NCI-H526 treated with DMSO at 0.1 percent for 48 hours (cell line): ENCODE measurements at regions not wholly inside any gene's neighbourhood (a gene's known extent, or its start where the extent isn't known, plus 50 kb on each side); places are given as distances from the start of the nearest gene placed in this dataset.

Experiments
- DNase-seq: peaks from one replicate; lab custom pipeline; 2025; lab: John Stamatoyannopoulos, UW

DNA sequence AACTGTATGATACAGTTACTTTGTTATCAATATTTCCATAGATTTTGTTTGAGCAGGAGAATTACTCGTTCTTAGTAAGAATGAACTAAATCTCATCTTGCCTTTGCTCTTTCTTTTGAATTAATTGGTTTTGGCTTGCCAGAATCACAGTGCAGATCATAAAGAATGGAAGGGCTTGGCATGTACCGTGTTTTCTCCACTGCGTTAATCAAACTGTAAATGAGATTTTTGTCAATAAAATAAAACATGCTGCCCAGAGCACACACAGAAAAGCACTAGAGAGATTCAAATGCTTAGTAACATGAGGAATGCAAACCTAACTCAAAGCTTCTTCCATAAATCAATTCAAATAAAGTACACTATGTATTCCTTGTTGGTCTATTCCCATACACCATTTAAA, 229.6 kb upstream of the CDH2 start:
- no peak for DNase-seq

DNA sequence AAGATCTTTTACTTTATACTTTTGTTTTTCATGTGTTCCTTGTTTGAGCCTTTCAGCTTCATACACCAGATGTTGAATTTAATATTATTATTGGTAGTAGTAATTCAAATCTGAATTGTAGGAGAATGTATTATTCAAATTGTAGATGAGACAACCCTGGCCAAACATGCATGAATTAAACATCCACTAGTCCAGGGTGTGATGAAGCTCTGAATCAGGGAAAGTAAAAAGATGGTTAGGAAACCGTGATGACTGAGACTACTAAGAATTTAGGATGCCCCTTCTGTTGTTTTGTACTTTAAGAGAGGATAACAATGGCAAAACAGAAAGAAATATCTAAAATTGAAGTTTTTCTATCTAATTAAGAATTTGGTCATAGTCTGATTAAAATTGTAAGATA, 227.8 kb upstream of the CDH2 start:
- DNase-seq: no peak

DNA sequence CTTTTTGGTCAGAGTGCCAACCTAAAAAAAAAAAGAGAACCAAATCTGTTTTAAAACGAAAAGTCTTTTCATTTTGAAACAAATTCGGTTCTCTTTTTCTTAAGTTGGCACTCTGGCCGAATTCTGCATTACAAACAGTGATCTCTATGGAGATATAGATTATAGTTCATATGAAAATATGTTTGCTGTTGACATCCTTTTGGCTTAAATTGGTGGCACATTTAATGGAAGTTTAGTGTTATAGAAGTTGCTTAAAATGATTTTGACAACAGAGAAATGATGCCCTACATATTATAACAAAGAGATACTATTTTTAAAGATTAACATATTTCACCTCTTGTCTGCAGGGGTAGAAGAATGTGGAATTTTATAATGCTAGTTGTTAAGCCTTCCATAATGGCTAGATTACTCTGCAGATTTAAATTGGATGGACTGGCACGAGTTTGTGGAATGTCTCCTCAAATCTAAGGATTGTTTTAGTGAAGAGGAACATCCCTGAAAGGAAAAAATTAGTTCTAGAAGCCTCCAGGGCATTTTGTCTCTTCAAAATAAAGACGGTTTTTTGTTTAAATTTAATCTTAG, 222.9 kb upstream of the CDH2 start:
- no peak for DNase-seq

DNA sequence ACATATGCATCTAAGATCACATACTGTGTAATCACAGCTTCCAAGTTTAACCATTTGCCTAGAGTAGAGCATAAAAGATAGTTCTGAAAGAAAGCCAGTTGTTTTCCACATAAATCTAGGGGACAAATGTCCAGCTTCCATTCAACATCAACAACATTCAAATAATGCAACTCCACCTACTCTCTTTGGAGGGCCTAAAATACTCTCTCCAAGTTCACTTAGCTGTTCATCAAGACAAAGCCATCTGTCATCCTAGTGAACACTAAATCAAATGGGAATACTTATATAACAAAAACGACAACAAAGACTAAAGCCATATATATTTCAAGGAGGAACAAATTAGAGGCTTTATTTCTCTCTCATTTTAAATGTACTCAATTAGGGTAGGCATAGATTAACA, 221.5 kb upstream of the CDH2 start:
- no peak for DNase-seq

DNA sequence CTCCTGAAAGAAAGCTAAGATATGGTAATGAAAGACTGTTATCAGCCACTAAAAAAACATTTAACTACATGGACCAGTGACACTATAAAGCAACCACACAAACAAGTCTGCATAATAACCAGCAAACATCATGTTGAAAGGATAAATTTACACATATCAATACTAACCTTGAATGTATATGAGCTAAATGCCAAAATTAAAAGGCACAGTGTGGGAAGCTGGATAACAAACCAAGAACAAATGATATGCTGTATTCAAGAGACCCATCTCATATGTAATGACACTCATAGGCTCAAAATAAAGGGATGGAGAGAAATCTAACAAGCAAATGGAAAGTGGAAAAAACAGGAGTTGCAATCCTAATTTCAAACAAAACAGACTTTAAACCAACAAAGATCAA, 213.1 kb upstream of the CDH2 start:
- DNase-seq: no peak

DNA sequence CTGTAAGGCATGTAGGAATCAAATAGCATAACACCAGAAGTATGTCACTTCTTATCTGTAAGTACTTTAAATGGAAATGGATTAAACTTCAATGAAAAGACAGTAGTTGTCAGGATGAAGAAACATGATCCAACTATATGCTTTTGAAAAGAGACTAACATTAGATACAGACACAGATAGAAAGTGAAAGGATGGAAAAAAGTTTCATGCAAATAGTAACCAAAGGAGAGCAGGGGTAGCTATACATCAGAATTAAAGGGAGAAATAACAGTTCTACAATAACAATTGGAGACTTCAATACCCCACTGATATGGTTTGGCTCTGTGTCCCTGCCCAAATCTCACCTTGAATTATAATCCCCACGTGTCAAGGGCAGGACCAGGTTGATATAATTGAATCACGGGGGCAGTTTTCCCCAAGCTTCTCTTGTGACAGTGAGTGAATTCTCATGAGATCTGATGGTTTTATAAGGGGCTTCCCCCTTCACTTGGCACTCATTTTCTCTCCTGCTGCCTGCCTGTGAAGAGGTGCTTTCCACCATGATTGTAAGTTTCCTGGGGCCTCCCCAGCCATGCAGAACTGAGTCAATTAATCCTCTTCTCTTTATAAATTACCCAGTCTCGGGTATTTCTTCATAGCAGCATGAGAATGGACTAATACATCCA, 205.4 kb upstream of the CDH2 start:
- DNase-seq: no peak

DNA sequence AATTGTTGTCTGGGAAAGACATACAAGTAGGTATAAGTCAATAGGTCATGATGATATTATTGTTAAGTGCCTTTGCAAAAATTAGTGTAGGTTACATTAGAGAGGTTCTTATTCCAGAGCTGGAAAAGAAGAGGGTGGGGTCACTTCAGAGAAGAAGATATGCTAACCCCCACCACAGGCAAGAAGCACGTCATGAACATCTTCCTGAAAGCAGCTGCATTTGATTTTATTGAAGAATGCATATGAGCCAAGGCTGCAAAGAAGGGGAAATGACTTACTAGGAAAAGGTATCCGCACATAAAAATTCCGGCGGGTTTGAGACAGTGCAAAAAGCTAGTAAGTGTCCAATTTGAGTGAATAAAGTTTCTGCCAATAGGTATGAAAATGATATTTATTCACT, 195.3 kb upstream of the CDH2 start:
- no peak for DNase-seq

DNA sequence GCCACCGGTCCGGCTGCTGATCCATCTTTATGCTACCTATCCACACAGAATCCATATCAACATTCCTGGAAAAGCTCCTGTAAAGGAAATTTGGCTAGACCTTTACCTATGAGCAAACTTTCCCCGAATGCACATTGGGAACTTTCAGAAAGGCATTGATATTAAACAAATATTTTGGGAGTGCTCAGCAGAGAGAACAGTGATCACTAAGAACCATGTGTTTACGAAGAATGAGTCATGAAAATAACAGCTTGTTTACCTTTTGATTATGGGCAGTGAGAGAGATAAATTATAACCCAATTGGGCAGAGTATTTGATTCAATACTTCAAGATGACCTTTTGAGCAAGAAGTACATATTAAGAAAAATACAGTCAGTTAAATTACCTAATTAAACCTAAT, 189.7 kb upstream of the CDH2 start:
- DNase-seq: no peak

DNA sequence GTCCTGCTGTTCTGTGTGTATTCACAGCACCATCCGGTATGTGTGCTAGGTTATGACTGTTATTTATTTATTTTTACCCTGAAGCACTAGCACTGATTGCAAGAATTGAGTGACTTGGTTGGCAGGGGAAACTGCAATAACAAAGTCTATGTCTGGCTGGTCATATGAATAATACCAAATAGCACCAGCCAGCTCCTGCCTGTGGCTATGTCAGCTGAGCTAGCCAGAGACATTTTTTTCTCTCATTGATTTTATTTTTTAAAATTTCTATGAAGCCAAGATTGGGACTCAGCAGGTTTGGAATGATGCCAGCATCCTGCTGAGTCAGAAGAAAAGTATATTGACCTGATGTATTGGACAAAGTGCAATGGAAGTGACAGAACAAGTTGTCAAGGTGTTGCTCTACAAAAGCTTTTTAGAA, 188.5 kb upstream of the CDH2 start:
- DNase-seq: no peak

DNA sequence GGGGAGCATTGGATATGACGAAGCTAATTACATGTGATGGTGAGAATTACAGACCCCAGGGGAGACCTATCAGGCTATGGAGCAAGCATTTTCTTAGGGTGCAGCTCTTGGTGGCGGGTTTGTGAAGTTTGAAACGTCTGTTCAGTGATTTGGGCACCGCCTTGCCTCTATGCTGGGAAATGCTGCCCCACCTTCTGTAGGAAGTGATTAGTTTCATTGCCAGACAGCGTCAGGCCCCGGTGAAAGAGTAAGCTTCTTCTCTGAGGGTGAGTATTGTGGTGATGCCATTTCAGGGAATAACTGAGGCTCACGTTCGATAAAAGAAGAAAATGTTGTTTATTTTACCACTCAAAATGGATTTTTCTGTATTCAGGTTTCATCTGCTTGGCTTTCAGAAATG, 186.2 kb upstream of the CDH2 start:
- DNase-seq: no peak

DNA sequence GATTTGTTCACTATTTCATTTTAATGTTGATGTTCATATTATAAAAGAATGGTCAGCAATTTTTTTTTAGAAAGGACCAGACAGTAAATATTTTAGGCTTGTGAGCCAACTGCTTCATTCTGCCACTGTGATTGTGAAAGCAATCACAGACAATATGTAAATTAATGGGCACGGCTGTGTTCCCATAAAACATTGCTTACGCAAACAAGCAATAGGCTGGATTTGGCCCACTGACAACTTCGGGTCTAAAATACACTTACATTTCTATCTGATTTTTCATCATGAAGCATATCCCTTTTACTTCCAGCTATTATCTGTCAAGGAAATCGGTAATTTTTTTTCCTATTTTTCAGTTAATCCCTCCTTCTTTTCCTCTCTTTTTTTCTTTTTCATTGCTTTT, 182.2 kb upstream of the CDH2 start:
- DNase-seq: no peak

DNA sequence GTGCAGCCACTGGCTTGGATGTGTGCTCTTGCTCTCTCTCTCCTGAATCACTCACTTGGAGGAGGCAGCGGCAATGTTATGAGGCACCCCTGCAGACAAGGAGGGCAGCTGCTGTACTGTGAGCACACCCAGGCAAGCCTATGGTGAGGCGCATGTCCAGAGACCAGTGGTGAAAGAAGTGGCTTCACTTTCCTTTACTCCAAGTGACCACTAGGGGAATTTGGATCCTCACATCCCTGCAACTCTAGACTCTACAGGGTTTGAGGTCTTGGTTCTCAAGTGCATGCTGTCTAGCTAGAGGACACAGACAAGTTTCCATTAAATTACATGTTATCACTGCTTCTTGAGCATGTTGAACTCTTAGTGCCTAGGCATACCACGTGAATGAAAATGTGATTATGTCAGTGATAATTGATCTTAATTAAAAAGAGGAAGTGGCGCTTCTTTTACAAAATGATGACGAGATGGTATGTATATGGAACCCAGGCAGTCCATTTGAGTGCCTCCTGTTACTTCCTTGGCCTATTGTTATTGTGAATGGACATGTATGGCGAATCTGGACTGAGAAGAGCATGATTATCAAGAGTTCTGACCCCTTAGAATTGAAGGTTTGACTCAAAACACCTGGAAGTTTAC, 181.0 kb upstream of the CDH2 start:
- no peak for DNase-seq

DNA sequence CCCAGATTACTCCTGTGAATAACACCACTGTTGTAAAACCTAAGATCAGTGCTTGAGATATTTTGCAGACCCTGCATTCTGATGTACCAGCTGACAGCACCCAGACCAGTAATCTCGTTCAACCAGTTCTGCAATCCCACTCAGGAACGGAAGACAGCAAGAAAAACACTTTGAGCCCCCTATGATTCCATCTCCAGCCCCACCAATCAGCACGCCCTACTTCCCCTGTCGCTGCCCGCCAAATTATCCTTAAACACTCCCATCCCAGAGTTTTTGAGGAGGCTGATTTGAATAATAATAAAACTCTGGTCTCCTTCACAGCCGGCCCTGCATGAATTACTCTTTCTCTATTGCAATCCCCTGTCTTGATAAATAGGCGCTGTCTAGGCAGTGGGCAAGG, 173.9 kb upstream of the CDH2 start:
- DNase-seq: no peak

DNA sequence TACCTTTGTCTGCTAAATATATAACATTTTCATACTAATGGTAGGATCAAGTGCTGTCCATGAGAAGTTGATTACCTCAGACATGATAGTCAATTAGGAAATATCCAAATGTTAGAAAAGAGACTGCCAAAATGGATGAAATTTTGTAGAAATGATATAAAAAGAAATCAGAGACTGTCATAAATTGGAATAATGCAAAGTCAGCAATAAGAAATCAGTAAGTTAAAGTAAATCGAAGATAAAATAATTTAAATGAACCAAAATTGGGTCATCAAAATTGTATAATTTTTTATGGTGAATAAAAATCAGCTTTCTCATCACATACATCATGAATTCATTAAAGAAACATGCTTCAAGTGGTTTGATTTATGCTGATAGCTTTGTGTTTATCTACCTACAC, 165.3 kb upstream of the CDH2 start:
- no peak for DNase-seq

DNA sequence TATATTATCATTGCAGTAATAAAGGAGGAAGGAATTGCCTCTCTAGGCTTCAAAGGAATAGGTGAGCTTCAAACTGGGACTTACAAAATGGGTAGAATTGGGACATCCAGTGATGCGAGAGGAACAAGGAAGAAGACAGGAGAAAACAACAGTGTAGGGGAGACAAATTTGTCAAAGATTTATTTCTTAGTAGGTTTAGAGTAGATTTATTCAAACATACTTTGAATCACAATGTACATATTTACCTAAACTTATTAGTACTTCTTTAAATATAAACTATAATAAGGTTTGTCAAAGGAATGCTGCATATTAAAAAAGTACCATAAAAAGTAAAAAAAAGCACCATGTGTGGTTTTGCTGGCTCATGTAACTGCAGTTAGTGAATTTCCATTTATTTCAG, 161.4 kb upstream of the CDH2 start:
- no peak for DNase-seq

DNA sequence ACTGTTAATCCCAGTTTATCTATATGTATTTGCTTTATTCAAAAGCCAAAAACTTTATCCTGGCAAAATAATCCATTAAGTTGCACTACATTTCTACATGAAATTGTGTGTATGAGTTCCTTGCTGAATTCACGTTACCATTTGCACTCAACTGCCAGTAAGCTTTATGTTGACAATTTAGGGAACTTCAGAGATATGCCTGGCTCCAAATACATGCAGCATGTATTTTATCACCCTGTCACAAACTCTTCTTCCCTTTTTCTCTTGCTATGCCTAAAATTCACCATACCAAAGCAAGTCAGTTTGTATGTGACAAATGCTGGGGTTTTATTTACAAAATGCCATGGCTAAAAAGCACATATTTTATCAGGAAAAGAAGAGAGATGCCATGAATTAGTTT, 157.6 kb upstream of the CDH2 start:
- DNase-seq: no peak

DNA sequence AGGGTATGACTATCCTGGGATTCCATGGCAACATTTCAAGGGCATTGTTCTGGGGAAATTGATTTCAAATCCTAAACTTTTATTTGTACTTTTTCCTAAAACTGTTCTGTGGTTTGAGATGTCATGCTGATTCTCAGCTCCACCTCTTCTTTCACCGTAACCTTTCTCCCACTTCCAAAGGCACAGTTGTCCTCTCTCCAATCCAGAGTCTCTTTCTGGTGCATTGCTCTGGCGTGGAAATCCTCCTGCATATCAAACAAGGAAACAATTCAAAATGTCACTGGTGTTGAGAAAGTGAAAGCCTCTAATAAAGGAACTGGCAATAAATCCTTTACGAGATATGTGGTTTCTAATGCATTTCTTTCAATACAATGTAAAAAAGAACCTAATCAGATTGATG, 155.1 kb upstream of the CDH2 start:
- DNase-seq: no peak

DNA sequence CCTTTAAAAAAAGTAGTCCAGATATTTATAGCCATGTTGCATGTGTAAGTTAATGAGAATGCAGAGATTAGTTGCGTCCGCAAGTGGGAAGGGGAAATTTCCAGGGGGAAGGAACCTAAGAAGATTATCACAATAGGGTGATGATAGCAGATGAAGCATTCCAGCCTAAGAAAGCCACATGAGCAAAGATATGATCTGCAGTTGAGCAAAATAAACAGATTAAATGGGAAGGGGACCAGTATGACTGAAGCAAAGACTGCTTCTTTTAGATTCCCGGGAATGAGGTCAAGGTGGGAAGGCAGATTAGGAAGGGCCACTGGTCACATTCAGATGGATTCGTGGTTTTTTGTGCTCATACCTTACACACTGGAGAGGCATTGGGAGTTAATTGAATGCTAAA, 154.6 kb upstream of the CDH2 start:
- DNase-seq: no peak

DNA sequence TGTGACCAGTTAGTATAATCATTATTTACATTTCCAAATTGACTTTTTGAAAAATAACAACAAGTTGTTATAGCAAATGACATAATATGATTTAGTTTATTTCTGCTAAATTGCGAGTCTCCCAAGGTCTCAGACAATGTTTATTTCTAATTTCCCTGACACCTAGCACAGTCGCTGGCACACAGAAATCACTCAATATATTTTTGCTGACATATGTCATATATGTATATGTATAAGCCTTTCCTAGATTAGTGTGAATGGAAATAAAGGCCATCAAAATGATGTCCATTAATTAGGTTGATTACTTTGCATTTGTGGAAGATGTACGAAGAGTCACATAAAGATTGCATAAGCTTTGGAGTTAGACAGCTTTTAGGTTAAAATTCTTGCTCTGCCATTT, 136.7 kb upstream of the CDH2 start:
- no peak for DNase-seq

DNA sequence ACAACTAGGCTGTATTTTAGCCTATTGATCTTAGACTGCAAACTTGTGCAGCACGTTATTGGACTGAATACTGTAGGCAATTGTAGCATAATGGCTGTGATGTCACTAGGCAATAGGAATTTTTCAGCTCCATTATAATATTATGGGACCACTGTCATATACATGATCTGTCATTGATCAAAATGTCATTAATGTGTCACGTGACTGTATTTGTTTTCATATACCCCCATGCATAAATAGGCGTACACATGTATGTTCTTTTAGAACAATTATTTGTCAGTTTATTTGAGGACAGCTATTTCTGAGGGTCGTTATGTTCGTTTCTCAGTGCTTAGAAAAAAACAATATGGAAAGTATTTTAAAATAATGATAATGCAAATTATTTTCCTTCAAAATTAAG, 111.9 kb upstream of the CDH2 start:
- DNase-seq: no peak

DNA sequence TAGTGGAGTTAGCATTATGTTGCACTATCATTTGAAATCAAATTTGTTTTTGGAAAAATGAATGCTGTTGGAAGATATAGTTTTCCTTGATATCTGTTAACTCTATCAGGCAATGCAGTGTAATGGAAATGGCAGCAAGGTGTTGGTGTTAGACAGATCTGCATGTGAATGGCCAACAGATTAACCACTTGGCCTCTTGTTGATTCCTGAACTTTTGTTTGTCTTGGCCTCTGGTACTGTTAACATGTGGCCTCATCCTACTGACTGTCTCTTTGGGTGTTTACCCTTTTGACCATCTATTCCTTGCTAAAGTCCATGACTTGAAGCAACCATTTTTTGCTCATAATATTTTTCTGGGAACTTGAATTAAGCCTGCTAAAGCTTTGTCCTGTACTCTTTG, 110.2 kb upstream of the CDH2 start:
- DNase-seq: no peak

DNA sequence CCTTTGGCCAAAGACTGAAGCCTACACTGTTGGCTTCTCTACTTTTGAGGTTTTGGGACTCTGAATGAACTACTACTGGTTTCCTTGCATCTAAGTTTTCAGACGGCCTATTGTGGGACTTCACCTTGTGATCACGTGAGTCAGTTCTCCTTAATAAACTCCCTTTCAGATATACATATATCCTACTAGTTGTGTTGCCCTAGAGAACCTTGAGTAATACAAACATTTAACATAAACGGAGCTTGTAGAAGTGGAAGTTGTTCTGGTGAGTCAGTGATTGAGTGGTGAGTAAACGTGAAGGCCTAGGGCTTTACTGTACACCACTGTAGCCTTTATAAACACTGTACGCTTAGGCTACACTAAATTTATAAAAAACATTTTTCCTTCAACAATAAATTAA, 107.2 kb upstream of the CDH2 start:
- no peak for DNase-seq

DNA sequence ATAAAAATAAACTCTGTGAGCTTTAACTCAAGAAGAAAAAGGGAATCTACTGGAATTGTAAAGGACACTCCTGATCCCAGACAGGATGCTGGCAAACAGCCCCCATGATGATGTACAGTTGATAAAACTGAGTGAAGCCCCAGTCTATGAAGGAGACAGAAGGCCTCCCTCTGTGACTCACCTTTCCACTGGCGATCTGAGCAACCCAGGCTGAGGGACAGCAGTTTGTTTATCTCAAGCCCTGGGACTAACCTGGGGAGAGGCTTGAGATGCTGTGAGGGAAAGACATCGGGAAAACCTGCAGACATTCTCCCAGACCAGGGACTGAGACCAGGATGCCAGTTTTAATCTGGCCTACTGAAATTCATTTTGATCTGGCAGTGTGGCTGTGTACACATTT, 104.5 kb upstream of the CDH2 start:
- no peak for DNase-seq

DNA sequence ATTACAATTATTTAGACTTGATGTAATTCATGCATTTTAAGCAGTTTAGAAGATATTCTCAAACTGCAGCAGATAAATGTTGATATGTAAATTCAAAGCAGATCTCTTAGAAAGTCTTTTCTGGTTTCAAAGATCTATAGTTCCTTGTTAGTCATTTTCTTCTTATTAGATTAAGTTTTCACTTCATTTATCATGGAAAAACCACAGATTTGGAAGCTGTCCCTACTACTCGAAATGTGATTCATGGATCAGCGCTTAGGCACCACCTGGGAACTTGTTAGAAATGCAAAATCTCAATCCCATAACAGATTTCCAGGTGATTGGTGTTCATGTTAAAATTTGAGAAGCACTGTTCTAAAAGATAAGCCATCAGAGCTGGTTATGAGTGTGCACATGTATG, 92.8 kb upstream of the CDH2 start:
- DNase-seq: no peak
